ENCODE measurements at regions not wholly inside any gene's neighbourhood (a gene's known extent, or its start where the extent isn't known, plus 50 kb on each side); places are given as distances from the start of the nearest gene placed in this dataset.

DNA sequence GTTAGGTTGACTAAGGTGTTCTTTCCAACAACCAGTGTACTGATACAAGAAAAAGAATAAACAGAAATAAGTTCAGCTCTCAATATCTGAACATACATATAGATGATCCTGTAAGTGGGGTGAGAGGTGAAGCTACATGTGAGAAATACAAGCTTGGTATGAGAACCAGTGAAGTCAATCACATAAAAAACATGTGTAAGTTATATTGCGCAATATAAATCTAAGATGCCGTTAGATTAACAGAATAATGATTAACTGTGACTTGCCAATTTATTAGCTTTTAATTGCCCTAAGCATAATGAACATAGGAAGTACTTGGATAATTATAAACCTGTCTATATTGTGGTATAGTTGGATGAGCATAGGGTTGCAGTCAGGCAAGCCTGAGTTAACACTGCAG, 1597.1 kb upstream of the GOT2 start:
- DNase-seq, result no peak

DNA sequence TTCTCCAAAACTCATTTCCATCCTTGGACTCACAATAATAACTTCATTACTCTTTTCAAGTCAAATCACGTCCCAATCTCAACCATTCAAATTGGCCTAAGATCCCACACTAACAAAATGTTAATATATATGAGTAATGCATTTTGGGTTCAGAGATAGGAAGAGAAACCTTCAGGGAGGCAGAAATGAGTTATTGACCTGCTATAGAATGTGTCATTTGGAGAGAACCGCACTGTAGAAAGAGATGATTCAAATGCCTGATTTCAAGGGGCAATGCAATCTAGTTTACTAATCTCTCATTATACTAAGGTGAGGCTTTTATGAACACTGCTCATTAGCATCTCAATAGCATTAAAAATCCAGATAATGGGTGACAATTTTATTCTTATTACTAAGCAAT, 1595.0 kb upstream of the GOT2 start:
- DNase-seq, result no peak

DNA sequence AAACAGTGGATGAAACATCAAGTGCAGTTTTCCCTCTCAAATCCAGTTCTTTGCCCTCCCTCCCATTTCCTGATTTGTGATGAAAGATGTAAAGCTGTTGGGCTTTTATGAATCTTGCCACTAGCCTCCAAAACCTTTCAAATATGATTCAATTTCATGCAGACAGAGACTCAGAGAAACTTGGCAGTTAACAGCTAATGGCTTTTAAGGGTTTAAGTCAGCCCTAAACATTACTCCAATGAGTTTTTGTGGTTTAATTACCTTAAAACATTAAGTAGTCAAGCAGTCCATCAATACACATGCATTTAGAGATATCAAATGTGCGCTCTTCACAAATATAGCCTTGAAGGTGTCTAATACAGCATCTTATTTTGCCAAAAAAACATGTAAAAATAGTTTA, 1594.0 kb upstream of the GOT2 start:
- DNase-seq, result no peak

DNA sequence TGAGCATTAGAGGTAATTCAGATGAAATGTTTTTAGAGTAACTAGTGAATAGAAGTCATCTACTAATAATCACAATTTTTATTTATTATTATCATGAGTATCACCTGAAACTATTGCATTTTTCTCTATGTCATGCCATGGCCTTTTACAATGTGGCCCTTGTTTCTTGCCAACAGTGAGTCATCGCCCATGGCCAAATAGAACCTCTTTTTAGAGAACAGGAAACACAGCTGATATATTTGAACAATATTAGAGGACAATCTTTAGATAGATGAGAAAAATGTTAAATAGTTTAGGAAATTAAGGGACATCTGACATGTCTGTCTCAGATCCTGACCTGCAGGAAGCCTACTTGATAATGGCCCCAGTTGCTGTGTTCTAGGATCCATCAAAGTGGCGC, 1584.4 kb upstream of the GOT2 start:
- DNase-seq, result no peak

DNA sequence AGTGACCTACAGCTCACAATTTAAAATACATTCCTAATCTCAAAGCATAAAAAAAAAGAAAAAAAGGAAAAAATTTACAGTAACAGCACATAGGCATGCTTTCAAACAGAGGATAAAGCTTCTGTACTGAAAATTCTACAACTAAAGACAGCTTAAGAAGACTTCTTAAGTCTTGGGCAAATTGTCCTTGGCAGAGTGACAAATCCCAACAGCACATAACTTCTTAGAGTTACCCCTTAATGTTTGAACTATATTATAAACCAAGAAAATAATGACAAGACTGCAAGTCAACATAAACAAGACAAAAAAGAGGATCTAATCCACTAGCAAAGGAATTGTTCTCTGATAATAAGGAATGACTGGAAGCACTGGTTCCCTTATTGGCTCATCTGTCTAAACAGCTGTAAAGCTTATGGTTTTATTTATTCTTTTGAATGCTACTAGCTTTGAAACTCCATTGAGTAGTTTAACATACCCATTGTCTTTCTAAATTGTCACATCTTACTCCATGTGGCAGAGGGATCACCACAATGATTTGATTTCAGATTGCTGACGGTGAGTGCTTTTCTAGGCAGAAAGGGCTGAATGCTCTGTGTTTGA, 1576.8 kb upstream of the GOT2 start:
- DNase-seq, result no peak

DNA sequence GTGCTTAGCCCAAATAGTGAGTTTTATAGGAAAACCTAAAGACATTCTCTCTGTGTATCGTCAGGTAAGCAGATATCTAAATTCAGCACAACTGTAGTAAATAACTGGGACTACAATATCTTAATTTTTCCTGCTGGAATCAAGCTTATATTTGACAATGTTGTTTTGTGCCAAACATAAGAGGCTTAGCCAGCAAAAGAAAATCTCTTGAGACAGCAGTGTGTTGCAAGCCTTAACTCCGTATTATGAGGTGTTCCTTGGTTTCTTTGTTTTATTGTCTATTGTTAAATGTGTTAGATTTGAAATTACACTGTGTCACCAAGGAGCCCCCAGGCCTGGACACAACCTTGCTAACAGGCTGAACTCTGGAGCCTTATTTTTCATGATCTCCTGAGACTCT, 1570.6 kb upstream of the GOT2 start:
- no peak for DNase-seq

DNA sequence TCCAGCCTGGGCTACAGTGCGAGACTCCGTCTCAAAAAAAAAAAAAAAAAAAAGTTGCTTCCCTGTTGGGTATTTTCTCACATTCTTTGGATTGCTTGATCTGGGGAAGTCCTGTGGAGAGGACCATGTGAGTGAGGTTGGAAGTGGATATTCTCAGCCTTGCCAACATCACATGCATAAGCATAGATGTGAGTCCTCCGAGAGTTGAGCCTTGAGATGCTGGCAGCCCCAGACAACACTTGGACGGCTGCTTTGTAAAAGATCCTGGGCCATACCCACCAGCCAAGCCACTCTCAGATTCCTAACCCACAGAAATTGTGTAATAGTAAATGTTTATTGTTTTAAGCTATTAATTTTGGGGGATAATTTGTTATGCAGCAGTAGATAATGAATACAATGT, 1570.0 kb upstream of the GOT2 start:
- no peak for DNase-seq

DNA sequence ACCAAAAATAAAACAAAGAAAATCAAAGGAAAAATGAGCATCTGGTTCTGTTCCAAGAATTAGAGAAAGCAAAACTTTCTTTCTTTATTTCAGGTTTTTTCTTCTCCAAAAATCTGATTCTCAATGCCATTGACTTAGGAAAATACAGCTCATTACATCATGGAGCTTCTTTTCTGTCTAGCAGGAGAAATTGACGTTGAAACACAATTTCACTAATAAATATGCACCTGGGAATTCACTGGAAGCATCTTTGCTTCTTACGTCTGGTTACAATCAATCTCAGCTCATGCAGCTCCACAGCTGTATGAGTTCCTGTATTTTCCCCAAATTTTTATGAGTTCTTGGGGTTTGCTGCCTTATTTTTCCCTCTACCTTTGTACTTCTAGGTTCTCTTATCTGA, 1568.6 kb upstream of the GOT2 start:
- no peak for DNase-seq

DNA sequence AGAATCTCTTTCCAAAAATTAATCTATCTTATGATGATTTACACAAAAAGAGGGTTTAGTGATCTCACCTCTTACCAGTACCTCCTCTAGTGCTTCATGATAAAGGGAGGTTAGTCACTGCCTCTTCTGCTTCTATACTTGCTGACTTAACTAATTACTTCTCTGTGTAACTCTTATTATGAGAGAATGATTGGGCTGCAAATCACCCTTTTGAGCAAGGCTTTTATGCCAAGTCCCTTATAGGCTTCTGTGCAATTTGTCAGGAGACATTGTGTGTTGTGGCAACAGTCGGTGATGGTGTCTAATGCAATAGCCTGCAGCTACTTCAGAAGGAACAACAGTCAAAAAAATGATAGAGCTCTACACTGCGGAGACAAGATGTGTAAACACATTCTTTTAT, 1568.1 kb upstream of the GOT2 start:
- no peak for DNase-seq

DNA sequence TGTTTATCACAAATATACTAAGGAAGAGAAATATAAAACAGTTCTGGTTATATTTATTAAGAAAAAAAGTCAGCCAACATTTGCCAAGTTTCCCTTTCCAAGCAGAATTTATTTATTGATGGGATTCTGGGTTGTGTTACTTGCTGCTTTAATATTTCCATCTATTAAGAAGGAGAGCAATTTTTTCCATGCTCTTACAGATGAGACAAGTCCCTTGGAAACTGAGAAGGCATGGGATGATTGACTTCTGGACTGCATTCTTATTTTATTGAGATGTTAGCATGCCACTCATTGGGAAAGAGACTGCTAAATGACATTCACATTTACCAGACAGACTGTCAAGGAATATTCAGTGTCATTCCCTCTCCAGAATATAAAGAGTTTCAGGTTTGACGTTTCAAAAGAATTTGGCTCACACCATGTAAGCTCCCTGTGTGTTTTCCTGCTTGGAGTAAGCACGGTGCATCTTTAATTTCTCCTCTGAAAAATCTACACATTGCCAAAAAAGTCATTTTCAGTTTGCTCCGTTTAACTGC, 1565.2 kb upstream of the GOT2 start:
- DNase-seq, result no peak

DNA sequence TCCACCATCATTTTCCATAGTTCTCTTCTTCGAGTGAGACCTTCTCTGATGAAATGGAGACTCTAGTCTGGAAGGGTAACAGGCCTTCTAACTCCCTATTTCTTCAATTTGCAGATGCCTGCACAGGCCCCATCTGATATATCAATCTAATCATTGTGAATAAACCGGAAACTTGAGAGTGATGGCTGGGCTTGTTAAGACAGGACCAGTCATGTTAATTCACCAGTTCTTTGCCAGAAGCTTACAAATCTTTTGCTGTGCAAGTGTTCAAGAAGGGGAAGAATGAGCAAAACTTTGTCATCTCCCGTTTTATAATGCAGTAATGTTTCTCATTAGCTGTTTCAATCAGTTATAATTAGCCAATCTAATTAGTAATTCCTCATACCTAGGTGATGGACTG, 1561.3 kb upstream of the GOT2 start:
- DNase-seq, result no peak

DNA sequence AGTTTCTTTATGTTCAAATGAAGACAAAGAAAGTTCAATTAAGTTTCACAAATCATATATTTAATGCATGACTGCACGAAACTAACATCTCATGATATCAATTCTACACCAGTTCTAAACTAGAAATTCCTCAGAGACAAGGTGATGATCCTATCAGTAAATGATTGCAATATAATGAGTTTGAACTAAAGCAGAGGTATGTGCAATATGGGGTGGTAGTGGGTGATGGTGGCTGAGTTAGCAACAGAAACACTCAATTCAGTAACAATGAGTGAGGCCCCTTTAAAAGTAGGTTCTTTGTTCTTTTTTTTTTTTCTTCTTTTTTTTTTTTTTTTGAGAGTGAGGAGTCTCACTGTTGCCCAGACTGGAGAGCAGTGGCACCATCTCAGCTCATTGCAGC, 1551.7 kb upstream of the GOT2 start:
- no peak for DNase-seq

DNA sequence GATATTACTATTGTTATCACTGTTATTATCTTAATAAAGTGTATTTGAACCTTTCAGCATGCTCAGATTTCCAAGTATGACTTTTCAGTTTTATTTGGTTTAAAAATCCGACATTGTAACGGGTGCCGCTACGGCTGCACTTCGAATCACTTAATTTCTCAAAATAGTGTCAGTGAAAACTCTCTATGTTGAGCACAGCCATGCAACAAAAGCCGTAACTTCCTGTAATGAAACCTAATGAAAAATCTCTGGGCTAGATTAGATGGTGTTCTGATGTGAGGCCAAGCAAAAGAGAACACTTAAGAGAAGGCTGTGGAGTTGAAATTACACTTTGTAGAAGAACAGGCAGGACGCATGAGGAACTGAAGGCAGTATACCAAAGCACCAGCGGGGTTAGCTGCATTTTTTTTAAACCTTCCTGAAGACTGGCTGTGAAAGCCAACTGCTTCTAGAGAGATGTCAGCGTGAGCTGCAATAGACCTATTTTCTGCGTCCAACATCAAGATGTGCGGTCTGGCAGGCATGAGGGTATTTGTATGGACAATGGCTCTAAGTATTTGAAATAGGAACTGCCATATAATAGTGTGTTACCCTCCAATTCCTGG, 1545.0 kb upstream of the GOT2 start:
- no peak for DNase-seq

DNA sequence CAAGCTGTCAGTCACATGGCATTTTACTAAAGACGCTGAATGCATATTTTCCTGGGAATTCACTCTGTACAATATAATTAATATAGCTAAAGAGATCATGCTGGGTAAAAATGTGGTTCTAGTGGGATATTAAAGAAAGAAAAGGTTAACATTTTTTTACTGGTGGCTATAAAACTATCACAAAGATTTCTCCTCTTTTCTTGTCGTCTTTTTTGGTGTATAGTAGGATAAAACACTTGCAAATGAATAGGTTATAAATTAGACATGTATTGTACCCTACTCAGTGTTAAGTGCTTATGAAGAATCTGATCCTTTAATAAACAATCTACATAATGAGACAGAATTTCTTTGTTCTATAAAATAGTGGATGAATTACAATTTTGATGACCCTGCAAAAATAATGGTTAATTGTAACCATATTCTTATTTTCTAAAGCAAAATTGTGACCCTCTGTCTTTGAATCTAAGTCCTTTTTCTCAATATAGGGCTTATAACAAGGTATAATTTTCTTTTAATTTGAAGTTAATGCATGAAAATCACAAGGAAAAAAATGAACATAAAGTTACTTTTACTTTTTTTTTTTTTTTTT, 1540.4 kb upstream of the GOT2 start:
- no peak for DNase-seq

DNA sequence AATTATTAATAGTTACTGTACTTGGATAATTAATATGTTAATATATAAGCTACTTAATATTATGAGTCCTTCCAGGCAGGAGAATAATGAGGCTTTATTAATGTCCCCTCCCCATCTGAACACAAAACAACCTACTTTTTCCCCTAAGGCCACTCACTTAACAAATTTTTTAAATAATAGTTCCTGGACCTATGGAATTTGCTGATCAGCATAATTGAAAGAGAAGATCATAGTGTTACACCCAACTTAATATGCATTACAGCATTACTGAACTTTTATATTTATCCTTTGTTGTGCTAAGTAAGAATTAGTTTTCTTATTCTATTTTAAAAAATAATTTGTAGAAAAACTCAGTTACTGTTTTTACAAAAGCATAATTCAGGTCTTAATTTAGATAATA, 1537.7 kb upstream of the GOT2 start:
- DNase-seq, result no peak

DNA sequence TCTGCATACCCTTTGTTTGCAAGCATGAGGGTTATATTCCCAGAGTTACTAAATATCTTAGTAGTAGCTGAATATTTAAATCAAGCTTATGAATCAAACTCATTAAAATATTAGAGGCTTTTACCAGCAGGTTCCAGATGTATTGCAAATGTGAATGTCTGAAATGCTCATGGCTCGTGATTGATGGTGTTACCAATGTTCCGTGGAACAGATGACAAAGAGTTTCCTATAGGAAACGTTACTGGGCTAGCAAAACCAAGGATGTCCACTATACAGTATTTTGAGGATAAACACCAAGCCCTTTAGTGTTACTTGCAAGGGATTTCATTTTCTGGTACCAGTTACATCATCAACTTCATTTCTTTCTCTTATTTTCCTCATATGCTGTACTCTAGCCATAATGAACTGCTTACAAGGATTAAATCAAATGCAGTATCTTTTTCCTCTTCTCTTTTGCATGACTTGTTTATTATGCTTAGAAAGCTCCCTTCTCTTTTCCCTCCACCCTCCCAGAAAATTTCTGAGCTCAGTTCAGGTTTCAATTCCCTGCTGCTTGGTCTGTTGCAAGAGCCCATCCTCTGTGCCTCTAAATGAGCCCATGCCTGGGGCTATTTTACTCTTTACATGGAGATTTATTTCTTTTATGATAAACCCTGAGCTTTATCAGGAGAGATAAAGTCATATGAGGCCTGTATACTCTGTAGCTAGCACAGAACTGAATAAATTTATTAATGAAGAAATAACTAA, 1537.1 kb upstream of the GOT2 start:
- DNase-seq, result no peak

DNA sequence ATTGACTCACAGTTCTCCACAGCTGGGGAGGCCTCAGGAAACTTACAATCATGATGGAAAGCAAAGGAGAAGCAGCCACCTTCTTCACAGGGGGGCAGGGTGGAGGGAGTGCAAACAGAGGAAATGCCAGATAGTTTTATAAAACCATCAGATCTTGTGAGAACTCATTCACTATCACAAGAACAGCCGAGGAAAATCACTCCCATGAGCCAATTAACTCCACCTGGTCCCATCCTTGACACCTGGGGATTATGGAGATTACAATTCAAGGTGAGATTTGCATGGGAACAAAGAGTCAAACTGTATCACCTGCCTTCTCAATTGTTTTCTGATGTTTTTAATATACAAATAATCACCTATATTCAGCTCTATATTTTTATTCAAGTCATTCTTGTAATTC, 1527.3 kb upstream of the GOT2 start:
- no peak for DNase-seq

DNA sequence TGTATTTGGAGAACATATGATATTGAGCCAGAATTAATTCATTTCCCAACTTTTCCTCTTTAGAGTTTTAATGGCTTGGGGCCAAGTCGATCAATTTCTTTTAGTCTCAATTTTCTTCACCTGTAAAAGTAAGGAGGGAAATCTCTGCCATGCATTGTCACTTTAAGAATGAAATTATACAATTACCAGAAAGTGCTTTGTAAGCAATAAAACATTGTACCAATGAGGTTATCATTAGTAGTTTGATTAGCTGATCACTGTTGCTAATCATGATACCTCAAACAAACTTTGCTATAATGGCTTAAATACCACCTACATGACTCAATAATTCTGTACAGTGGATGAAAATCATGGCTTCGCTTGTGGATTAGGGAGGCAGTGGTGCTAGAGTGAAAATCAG, 1525.8 kb upstream of the GOT2 start:
- DNase-seq, result no peak

DNA sequence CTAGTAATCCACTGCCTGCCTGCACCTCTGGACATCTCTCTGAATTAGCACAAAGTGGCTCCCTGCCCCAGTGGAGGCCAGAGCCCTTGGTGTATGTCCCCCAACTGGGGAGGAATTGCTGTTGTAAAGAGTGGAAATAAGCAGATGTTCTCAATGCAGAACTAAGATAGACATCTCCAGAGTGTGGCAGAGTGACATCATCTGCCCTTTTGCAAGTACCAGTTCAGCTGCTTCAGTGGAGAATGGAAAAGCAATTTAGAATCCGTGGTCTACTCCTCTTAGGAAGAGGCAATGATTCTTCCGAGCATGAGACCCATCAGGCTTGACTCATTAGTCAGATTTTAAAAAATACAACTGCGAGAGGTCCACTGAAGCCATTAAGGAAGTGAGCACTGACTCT, 1512.0 kb upstream of the GOT2 start:
- no peak for DNase-seq

DNA sequence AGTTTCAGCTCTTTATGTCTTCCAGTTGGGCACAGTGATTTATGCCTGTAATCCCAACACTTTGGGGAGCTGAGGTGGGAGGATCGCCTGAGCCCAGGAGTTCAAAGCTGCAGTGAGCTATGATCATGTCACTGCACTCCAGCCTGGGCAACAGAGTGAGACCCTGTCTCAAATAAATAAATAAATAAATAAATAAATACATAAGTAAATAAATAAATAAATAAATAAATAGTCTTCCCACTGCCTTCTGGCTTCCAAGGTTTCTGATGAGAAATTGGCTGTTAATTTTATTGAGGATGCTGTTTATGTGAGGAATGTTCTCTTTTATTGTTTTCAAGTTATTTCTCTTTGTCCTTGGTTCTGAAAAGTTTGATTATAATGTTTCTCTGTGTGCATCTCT, 1507.6 kb upstream of the GOT2 start:
- DNase-seq, result no peak

DNA sequence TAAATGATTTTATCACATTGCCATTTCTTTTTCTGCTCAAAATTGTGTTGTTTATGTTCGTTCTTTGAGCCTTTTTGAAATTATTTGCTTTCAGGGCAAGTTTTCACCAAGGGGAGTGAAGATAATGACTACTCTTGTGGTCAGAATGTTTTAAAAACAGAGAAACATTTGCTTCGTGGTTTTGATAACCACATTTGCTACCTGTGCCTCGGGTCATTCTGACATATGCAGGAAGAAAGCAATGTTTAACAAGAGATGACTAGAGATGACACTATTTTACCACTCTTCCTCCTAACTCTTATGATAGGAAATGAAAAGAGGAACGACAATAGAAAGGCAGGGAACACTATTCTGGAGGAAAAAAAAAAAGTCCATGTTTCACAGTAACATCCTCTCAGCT, 1496.5 kb upstream of the GOT2 start:
- DNase-seq, result no peak

DNA sequence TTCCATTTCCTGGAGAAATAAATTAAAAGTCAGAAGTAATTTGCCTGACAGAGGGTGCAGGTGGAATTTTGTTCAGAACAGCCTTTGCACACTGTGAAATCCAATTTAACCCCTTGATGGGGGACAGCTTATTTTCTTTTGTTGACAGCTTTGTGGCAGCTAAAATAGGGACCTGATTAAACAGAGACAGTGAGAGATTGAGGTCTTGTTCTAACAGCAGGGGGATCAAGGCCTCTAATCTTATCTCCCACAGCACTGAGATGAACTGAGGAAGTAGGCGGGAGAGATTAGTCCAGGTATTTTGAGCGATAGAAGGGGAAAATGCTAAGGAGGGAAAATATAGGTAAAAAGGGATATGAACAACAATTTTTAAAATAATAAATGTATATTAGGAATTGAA, 1491.4 kb upstream of the GOT2 start:
- DNase-seq, result no peak

DNA sequence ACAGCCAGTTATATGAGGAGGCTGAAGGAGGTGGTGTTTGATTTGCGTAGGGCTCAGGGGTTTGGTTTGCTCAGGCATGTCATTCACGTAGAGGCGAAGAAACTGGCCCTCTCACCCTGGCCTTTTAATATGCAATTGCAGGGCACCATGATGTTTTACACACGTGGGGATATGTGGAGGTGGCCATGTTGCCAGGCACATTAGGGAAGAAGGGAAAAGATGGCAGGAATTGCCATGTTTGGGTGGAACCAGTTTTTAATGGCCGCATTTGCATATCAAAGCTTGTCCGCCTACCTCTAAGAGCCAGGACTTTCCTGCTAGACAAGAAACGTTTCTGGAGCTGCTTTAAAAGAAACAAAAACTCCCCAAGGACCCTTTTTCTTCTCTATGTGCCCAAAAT, 1483.7 kb upstream of the GOT2 start:
- no peak for DNase-seq

DNA sequence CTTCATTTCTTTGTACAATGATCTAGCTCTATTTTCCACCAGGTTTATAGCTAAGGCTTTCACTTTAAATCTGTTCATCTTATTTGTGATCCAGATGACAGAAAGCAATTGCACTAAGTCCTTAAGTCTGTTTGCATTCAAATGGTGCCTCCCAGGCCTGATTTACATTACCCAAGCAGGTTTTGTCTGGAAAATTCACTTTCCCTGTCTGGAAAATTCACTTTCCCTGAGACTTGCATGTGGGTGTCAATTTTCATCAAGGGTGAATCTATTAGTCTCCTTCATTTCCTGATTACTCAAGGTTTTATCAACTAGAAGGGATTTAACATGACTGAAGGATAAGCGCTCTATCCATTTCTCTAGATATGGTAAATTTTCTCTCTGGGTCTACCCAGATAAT, 1480.2 kb upstream of the GOT2 start:
- no peak for DNase-seq
